Liver (tissue), 7 donors: ENCODE measurements at regions not wholly inside any gene's neighbourhood (a gene's known extent, or its start where the extent isn't known, plus 50 kb on each side); places are given as distances from the start of the nearest gene placed in this dataset.
"Not testable (repeated sequence)": the region's sequence is repeated elsewhere in the genome, so short reads cannot be mapped to it uniquely, and the experiment has no call there.

Source experiments
- DNase-seq: peaks from one replicate; pipeline ENCODE4 v3.0.0-alpha.2; 2017; ENCODE audit warnings: low spot score
- H3K27ac ChIP-seq, 2 donors: one replicate each; pipeline ENCODE4 v1.7.0; 2013; ENCODE audit warnings: inconsistent platforms in 2 of 2, low read length in 2 of 2, control low read depth in 1 of 2, low read depth in 1 of 2, mild to moderate bottlenecking in 1 of 2
- H3K27me3 ChIP-seq, 4 donors: one replicate each; pipeline versions ENCODE4 v1.6.1 to v1.7.0; 2013; ENCODE audit warnings: low read length in 3 of 4, inconsistent platforms in 1 of 4, mild to moderate bottlenecking in 1 of 4, moderate library complexity in 1 of 4; ENCODE audit not compliant: control insufficient read depth in 4 of 4, insufficient read depth in 4 of 4
- H3K36me3 ChIP-seq, 4 donors: one replicate each; pipeline versions ENCODE4 v1.6.1 to v1.7.0; 2013; ENCODE audit warnings: low read length in 3 of 4, mild to moderate bottlenecking in 3 of 4, low read depth in 1 of 4, moderate library complexity in 1 of 4; ENCODE audit not compliant: control insufficient read depth in 4 of 4, insufficient read depth in 3 of 4
- H3K4me1 ChIP-seq, 4 donors: one replicate each; pipeline versions ENCODE4 v1.6.1 to v1.7.0; 2013; ENCODE audit warnings: low read length in 3 of 4, mild to moderate bottlenecking in 3 of 4, moderate library complexity in 1 of 4; ENCODE audit not compliant: control insufficient read depth in 4 of 4, insufficient read depth in 4 of 4
- H3K4me3 ChIP-seq, 3 donors: one replicate each; pipeline versions ENCODE4 v1.6.1 to v1.7.0; 2013; ENCODE audit warnings: low read length in 3 of 3, control low read depth in 1 of 3, low read depth in 1 of 3, mild to moderate bottlenecking in 1 of 3
- H3K9ac ChIP-seq, 2 donors: one replicate each; pipeline ENCODE4 v1.7.0; 2013; ENCODE audit warnings: low read length in 2 of 2, mild to moderate bottlenecking in 2 of 2, moderate library complexity in 2 of 2, control low read depth in 1 of 2, low read depth in 1 of 2
- H3K9me3 ChIP-seq, 4 donors: one replicate each; pipeline versions ENCODE4 v1.6.1 to v1.7.0; 2013; ENCODE audit warnings: low read length in 3 of 4; ENCODE audit not compliant: control insufficient read depth in 4 of 4
- ATF3 ChIP-seq: IDR thresholded peaks from 2 replicates; pipeline ENCODE4 v1.6.1; 2016; ENCODE audit warnings: antibody characterized with exemption
- FOXA1 ChIP-seq: IDR thresholded peaks from 2 replicates; pipeline ENCODE4 v1.6.1; 2016; ENCODE audit warnings: antibody characterized with exemption
- HNF4A ChIP-seq, 2 donors: conservative IDR thresholded peaks; 2 replicates each; pipeline ENCODE4 v1.6.1; 2016; ENCODE audit warnings: antibody characterized with exemption in 2 of 2, mild to moderate bottlenecking in 2 of 2
- REST ChIP-seq: IDR thresholded peaks from 2 replicates; pipeline ENCODE4 v1.6.1; 2016; ENCODE audit warnings: antibody characterized with exemption, mild to moderate bottlenecking
- RXRA ChIP-seq, 2 donors: IDR thresholded peaks; 2 replicates each; pipeline ENCODE4 v1.6.1; 2017 to 2018; ENCODE audit warnings: antibody characterized with exemption in 2 of 2, mild to moderate bottlenecking in 1 of 2
- SP1 ChIP-seq: IDR thresholded peaks from 2 replicates; pipeline ENCODE4 v1.6.1; 2018; ENCODE audit warnings: antibody characterized with exemption, mild to moderate bottlenecking
- WGBS: extraction: QIAGEN DNeasy Blood & Tissue Kit; methylation state at CpG from one replicate; pipeline ENCODE4 v1.1.7; 2013; 5-methylcytosine and 5-hydroxymethylcytosine counted together
- donor health status: healthy.
- donor health status: healthy.
- donor health status: healthy.
- donor health status: healthy.

GRCh38 chr10:23780331-23780730 is 341.5 kb downstream of the OTUD1 start:
- Histone ChIP-seq H3K27ac (no peak overlapping the region), H3K27me3 (peaks cover 0 to 3% (median 0%) of the 10 kb centered on the region in 4 donors), H3K36me3 (no peaks in the 10 kb centered on the region), H3K4me1 (no peaks in the 10 kb centered on the region), H3K9ac (no peak overlapping the region), H3K9me3 (no peaks in the 10 kb centered on the region), H3K4me3 (no peak overlapping the region)
- DNase-seq: no peak
- no peak for TF ChIP-seq SP1
- 50% methylated on average over 1 of the region's 1 CpG for WGBS

- no peak for DNase-seq
- H3K4me1 ChIP-seq: no peaks in the 10 kb centered on the region
- TF ChIP-seq REST: no peak
- TF ChIP-seq HNF4A (conservative IDR thresholded peaks at IDR 0.05): no peak
- no peak for TF ChIP-seq ATF3
- H3K4me3 ChIP-seq: no peak overlapping the region
- no peaks in the 10 kb centered on the region for H3K36me3 ChIP-seq
- no peak overlapping the region for H3K9ac ChIP-seq
- no peak overlapping the region for H3K27ac ChIP-seq
- no peaks in the 10 kb centered on the region for H3K9me3 ChIP-seq
- 69% methylated on average over 1 of the region's 1 CpG for WGBS
- H3K27me3 ChIP-seq: peaks cover 0 to 3% (median 0%) of the 10 kb centered on the region in 4 donors
Measured at GRCh38 chr10:23786594-23786993, 347.7 kb downstream of the OTUD1 start.

- Histone ChIP-seq H3K4me3 (no peak overlapping the region), H3K27me3 (peaks cover 0 to 2% (median 0%) of the 10 kb centered on the region in 4 donors), H3K9me3 (no peaks in the 10 kb centered on the region), H3K9ac (no peak overlapping the region), H3K27ac (no peak overlapping the region), H3K36me3 (no peaks in the 10 kb centered on the region), H3K4me1 (no peaks in the 10 kb centered on the region)
- TF ChIP-seq RXRA (IDR thresholded peaks at IDR 0.05) (no peak), FOXA1 (no peak)
- no peak for DNase-seq
- WGBS: 51% methylated on average over 4 of the region's 4 CpGs
Measured at GRCh38 chr10:23793577-23793976, 354.7 kb downstream of the OTUD1 start.

GRCh38 chr10:23797452-23797851 is 358.6 kb downstream of the OTUD1 start:
- 55% methylated on average over 4 of the region's 4 CpGs for WGBS
- H3K4me3 ChIP-seq, H3K27me3 ChIP-seq, H3K9me3 ChIP-seq, H3K4me1 ChIP-seq, H3K27ac ChIP-seq, DNase-seq, H3K9ac ChIP-seq, H3K36me3 ChIP-seq: not testable (repeated sequence)
